ENCODE measurements at regions not wholly inside any gene's neighbourhood (a gene's known extent, or its start where the extent isn't known, plus 50 kb on each side); places are given as distances from the start of the nearest gene placed in this dataset.

DNA sequence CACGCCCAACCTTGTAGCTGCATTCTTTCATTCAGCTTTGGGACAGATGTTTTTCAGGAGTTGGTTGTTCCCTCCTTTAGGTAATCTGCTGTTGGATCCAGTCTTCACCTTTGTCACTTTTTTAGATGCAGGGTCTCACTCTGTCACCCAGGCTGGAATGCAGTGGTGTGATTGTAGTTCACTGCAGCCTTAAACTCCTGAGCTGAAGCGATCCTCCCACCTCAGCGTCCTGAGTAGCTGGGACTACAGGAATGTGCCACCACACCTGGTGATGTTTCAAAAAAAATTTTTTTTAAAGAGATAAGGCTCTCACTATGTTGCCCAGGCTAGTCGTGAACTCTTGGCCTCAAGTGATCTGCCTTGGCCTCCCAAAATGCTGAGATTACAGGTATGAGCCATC is 164.3 kb downstream of the KTN1 start:
- DNase-seq, result no peak

DNA sequence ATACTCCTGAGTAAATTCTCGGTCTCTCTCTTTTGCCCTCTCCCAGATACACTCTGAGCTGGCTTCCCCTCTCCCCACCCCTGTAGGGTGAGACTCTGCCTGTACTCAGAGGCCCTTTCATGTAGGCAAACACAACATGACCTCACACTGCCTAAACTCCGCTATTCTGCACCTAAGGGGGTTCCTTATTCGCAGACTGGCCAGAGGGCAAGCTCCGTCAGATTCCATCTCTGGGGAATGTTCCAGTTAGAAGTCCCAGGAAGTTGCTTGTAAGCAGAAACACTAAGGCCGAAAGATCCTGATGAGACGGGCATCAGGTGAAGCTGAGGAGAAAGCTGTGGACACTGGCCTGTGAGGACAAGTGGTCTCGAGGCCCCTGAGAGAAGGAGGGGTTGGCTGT is 165.9 kb downstream of the KTN1 start:
- ATAC-seq (no peak), DNase-seq (no peak)
- Histone ChIP-seq H3K9me3 (no peaks in the 10 kb centered on the region), H3K4me3 (no peak overlapping the region), H3K36me3 (no peaks in the 10 kb centered on the region), H3K27me3 (no peaks in the 10 kb centered on the region), H3K27ac (no peak overlapping the region), H3K4me1 (peaks cover 0 to 12% (median 0%) of the 10 kb centered on the region in 4 donors)
- TF ChIP-seq POLR2A (IDR thresholded peaks at IDR 0.05), result no peak
- TF ChIP-seq, protein P1, sequence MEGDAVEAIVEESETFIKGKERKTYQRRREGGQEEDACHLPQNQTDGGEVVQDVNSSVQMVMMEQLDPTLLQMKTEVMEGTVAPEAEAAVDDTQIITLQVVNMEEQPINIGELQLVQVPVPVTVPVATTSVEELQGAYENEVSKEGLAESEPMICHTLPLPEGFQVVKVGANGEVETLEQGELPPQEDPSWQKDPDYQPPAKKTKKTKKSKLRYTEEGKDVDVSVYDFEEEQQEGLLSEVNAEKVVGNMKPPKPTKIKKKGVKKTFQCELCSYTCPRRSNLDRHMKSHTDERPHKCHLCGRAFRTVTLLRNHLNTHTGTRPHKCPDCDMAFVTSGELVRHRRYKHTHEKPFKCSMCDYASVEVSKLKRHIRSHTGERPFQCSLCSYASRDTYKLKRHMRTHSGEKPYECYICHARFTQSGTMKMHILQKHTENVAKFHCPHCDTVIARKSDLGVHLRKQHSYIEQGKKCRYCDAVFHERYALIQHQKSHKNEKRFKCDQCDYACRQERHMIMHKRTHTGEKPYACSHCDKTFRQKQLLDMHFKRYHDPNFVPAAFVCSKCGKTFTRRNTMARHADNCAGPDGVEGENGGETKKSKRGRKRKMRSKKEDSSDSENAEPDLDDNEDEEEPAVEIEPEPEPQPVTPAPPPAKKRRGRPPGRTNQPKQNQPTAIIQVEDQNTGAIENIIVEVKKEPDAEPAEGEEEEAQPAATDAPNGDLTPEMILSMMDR (IDR thresholded peaks at IDR 0.05), result no peak
- WGBS (ENCODE audit: insufficient coverage, low coverage, low lambda C conversion rate, missing lambda C conversion rate), result 90% methylated on average over 4 of the region's 7 CpGs
- intact Hi-C loops (cut with DNase I), result no loop called here

More for the DNA sequence above, 164.3 kb downstream of the KTN1 start:
- no peak for ATAC-seq
- H3K4me3 ChIP-seq, result no peak overlapping the region
- H3K9me3 ChIP-seq, result no peaks in the 10 kb centered on the region
- 63% methylated on average over 1 of the region's 4 CpGs for WGBS (ENCODE audit: insufficient coverage, low coverage, low lambda C conversion rate, missing lambda C conversion rate)
- TF ChIP-seq POLR2A (IDR thresholded peaks at IDR 0.05), result no peak
- TF ChIP-seq, protein P1 (IDR thresholded peaks at IDR 0.05), result no peak
- H3K27ac ChIP-seq, result no peak overlapping the region
- H3K27me3 ChIP-seq, result no peaks in the 10 kb centered on the region
- H3K4me1 ChIP-seq, result peaks cover 0 to 7% (median 0%) of the 10 kb centered on the region in 4 donors
- intact Hi-C loops (cut with DNase I), result no loop called here
- no peaks in the 10 kb centered on the region for H3K36me3 ChIP-seq

DNA sequence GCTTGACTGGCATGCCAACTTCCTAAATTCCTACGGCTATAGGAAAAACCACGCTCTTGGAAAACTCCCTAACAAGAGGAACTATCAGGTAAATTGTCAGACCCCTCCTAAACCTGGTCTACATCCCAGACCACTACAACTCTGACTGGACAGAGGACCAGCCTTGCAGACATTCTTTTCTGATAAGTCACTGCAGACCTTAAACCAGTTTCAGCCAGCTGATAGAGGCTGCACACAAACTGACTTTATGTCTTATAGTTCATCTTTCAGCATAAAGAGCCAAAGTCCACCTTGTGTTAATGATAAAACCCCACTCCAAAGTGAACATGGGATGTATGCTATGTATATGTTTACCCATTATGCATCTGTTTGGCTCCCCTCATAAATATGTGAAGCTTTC is 166.6 kb downstream of the KTN1 start:
- H3K4me3 ChIP-seq, result no peak overlapping the region
- ATAC-seq (no peak), DNase-seq (no peak)
- intact Hi-C loops (cut with DNase I), result no loop called here
- no peak overlapping the region for H3K27ac ChIP-seq
- no peaks in the 10 kb centered on the region for H3K9me3 ChIP-seq
- H3K4me1 ChIP-seq, result peaks cover 0 to 12% (median 0%) of the 10 kb centered on the region in 4 donors
- TF ChIP-seq, protein P1 (IDR thresholded peaks at IDR 0.05), result no peak
- TF ChIP-seq POLR2A (IDR thresholded peaks at IDR 0.05), result no peak
- 83% methylated on average over 1 of the region's 2 CpGs for WGBS (ENCODE audit: insufficient coverage, low coverage, low lambda C conversion rate, missing lambda C conversion rate)
- no peaks in the 10 kb centered on the region for H3K36me3 ChIP-seq
- H3K27me3 ChIP-seq, result no peaks in the 10 kb centered on the region

DNA sequence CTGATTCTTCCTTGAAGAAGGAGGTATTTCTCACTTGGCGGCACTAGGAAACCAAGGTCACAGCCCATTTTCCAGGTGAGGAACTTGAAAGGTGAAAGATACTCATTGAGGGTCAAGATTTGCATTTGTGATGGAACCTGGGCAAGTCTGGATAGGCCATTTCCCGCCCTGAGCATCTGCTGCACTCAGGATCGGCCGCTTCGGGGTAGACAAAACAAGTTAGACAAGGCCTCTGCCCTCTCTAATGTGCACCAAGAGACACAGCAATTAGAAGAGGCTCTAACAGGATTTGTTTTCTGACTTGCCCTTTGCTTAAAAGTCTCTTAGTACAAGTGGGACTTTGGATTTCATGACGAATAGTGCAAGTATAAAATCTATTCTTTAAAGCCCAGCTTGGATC is 167.2 kb downstream of the KTN1 start:
- H3K4me1 ChIP-seq, result peaks cover 0 to 12% (median 0%) of the 10 kb centered on the region in 4 donors
- 89% methylated on average over 5 of the region's 6 CpGs for WGBS (ENCODE audit: insufficient coverage, low coverage, low lambda C conversion rate, missing lambda C conversion rate)
- no peaks in the 10 kb centered on the region for H3K36me3 ChIP-seq
- no peaks in the 10 kb centered on the region for H3K27me3 ChIP-seq
- H3K4me3 ChIP-seq, result no peak overlapping the region
- TF ChIP-seq POLR2A (IDR thresholded peaks at IDR 0.05), result no peak
- TF ChIP-seq, protein P1 (IDR thresholded peaks at IDR 0.05), result no peak
- intact Hi-C loops (cut with DNase I), result no loop called here
- no peak for DNase-seq
- no peaks in the 10 kb centered on the region for H3K9me3 ChIP-seq
- H3K27ac ChIP-seq, result no peak overlapping the region
- no peak for ATAC-seq
